Endodermal cell (in vitro differentiated cells): ENCODE measurements at regions not wholly inside any gene's neighbourhood (a gene's known extent, or its start where the extent isn't known, plus 50 kb on each side); places are given as distances from the start of the nearest gene placed in this dataset.

Source experiments
- DNase-seq: peaks from one replicate; pipeline ENCODE4 v3.0.0-alpha.2; 2017
- H3K27ac ChIP-seq: 2 replicates; pipeline ENCODE4 v1.5.1; 2013; ENCODE audit warnings: mild to moderate bottlenecking, low read depth, low read length, moderate library complexity
- H3K27me3 ChIP-seq: 2 replicates; pipeline ENCODE4 v1.6.1; 2013; ENCODE audit warnings: mild to moderate bottlenecking, low read length, moderate library complexity; ENCODE audit not compliant: insufficient read depth, control insufficient read depth, poor library complexity, severe bottlenecking
- H3K36me3 ChIP-seq: 2 replicates; pipeline ENCODE4 v1.7.0; 2013; ENCODE audit warnings: mild to moderate bottlenecking, low read length, moderate library complexity; ENCODE audit not compliant: control insufficient read depth, insufficient read depth
- H3K4me1 ChIP-seq: one replicate; pipeline ENCODE4 v1.7.0; 2013; ENCODE audit warnings: low read length; ENCODE audit not compliant: control insufficient read depth, insufficient read depth
- H3K4me3 ChIP-seq: 2 replicates; pipeline ENCODE4 v1.5.1; 2013; ENCODE audit warnings: mild to moderate bottlenecking, low read length, moderate library complexity
- H3K9ac ChIP-seq: 2 replicates; pipeline ENCODE4 v1.6.1; 2013; ENCODE audit warnings: mild to moderate bottlenecking, low read length, moderate library complexity; ENCODE audit not compliant: poor library complexity, severe bottlenecking; ENCODE audit errors: extremely low read depth
- H3K9me3 ChIP-seq: 2 replicates; pipeline ENCODE4 v1.6.1; 2013; ENCODE audit warnings: mild to moderate bottlenecking, low read length, moderate library complexity; ENCODE audit not compliant: control insufficient read depth
- H3K27ac Mint-ChIP-seq: 2 replicates; pipeline ENCODE4 v1.8.0; 2020; ENCODE audit warnings: mixed read lengths
- H3K27me3 Mint-ChIP-seq: 2 replicates; pipeline ENCODE4 v1.8.0; 2021; ENCODE audit warnings: mild to moderate bottlenecking, mixed read lengths; ENCODE audit not compliant: insufficient read depth
- H3K36me3 Mint-ChIP-seq: 2 replicates; pipeline ENCODE4 v1.8.0; 2020; ENCODE audit warnings: low read depth, mixed read lengths
- H3K4me1 Mint-ChIP-seq: 2 replicates; pipeline ENCODE4 v1.8.0; 2020; ENCODE audit warnings: mixed read lengths
- H3K4me3 Mint-ChIP-seq: 2 replicates; pipeline ENCODE4 v1.8.0; 2020; ENCODE audit warnings: mild to moderate bottlenecking, moderate library complexity, mixed read lengths
- H3K9me3 Mint-ChIP-seq: 2 replicates; pipeline ENCODE4 v1.8.0; 2020; ENCODE audit warnings: mild to moderate bottlenecking, mixed read lengths
- CTCF ChIP-seq: fragments of 200-600 bp; sonication (generic); conservative IDR thresholded peaks from 2 replicates; pipeline ENCODE4 v1.5.0; 2021; ENCODE audit warnings: antibody characterized with exemption, mild to moderate bottlenecking
- WGBS, 2 experiments: methylation state at CpG; one replicate each; pipeline versions ENCODE4 v1.1.5 to v1.1.7; 2013; ENCODE audit warnings: missing lambda C conversion rate in 2 of 2, mixed read lengths in 1 of 2; ENCODE audit not compliant: insufficient coverage in 1 of 2, insufficient read length in 1 of 2; 5-methylcytosine and 5-hydroxymethylcytosine counted together

- no peak overlapping the region for H3K4me3 ChIP-seq
- no peak for TF ChIP-seq CTCF
- no peak overlapping the region for H3K27ac ChIP-seq
- H3K27me3 Mint-ChIP-seq: peaks cover 13% of the 10 kb centered on the region
- no peak overlapping the region for H3K27ac Mint-ChIP-seq
- no peak overlapping the region for H3K4me3 Mint-ChIP-seq
- H3K27me3 ChIP-seq: peaks cover 10% of the 10 kb centered on the region
- H3K9me3 ChIP-seq: no peaks in the 10 kb centered on the region
- H3K36me3 ChIP-seq: no peaks in the 10 kb centered on the region
- DNase-seq: no peak
- H3K9ac ChIP-seq: no peak overlapping the region
- no peaks in the 10 kb centered on the region for H3K4me1 Mint-ChIP-seq
- H3K36me3 Mint-ChIP-seq: no peaks in the 10 kb centered on the region
- 94% methylated on average over 10 to 28 of the region's 29 CpGs for WGBS, 2 experiments
- no peaks in the 10 kb centered on the region for H3K4me1 ChIP-seq
- H3K9me3 Mint-ChIP-seq: peaks cover 4% of the 10 kb centered on the region
Observed at GRCh38 chr6:170185175-170185978, 105.5 kb downstream of the DLL1 start.

GRCh38 chr6:170184316-170184715 is 106.6 kb downstream of the DLL1 start:
- H3K9me3 ChIP-seq: no peaks in the 10 kb centered on the region
- Mint-ChIP-seq H3K4me1 (no peaks in the 10 kb centered on the region), H3K9me3 (peaks cover 4% of the 10 kb centered on the region), H3K4me3 (no peak overlapping the region), H3K27me3 (peaks cover 13% of the 10 kb centered on the region), H3K27ac (no peak overlapping the region), H3K36me3 (no peaks in the 10 kb centered on the region)
- no peak for DNase-seq
- no peaks in the 10 kb centered on the region for H3K4me1 ChIP-seq
- no peaks in the 10 kb centered on the region for H3K36me3 ChIP-seq
- no peak for TF ChIP-seq CTCF
- H3K27me3 ChIP-seq: peaks cover 10% of the 10 kb centered on the region
- no peak overlapping the region for H3K27ac ChIP-seq
- H3K4me3 ChIP-seq: no peak overlapping the region
- no peak overlapping the region for H3K9ac ChIP-seq
- WGBS, 2 experiments: 90 to 93% methylated on average over 4 to 5 of the region's 5 CpGs

- Histone ChIP-seq H3K4me3 (no peak overlapping the region), H3K9me3 (no peaks in the 10 kb centered on the region), H3K27me3 (peaks cover 10% of the 10 kb centered on the region), H3K4me1 (no peaks in the 10 kb centered on the region), H3K9ac (no peak overlapping the region), H3K36me3 (no peaks in the 10 kb centered on the region), H3K27ac (no peak overlapping the region)
- Mint-ChIP-seq H3K36me3 (no peaks in the 10 kb centered on the region), H3K27ac (no peak overlapping the region), H3K4me3 (no peak overlapping the region), H3K9me3 (peaks cover 4% of the 10 kb centered on the region), H3K4me1 (no peaks in the 10 kb centered on the region), H3K27me3 (peaks cover 13% of the 10 kb centered on the region)
- DNase-seq: no peak
- TF ChIP-seq CTCF: no peak
Observed at GRCh38 chr6:170183521-170183920, 107.4 kb downstream of the DLL1 start.
